Esophagus muscularis mucosa (tissue), 4 donors: ENCODE measurements at regions not wholly inside any gene's neighbourhood (a gene's known extent, or its start where the extent isn't known, plus 50 kb on each side); places are given as distances from the start of the nearest gene placed in this dataset.

Experiments used
- EP300 ChIP-seq: sonication (generic); formaldehyde crosslinking; IDR thresholded peaks from one replicate; pipeline ENCODE4 v1.6.1; 2017; ENCODE audit warnings: antibody characterized with exemption
- POLR2A ChIP-seq: fragments of 450-650 bp; IDR thresholded peaks from one replicate; pipeline ENCODE4 v1.6.1; 2017; ENCODE audit warnings: antibody characterized with exemption, moderate library complexity, mild to moderate bottlenecking, low read depth
- POLR2AphosphoS5 ChIP-seq, 2 donors: sonication (generic); formaldehyde crosslinking; IDR thresholded peaks; one replicate each; pipeline ENCODE4 v1.6.1; 2017; ENCODE audit warnings: antibody characterized with exemption in 2 of 2
- TF ChIP-seq, protein P1 (sequence below), 3 experiments: fragments of 200-600 bp in 2 of 3; fragments of 450-650 bp in 1 of 3; sonication (generic) in 2 of 3; IDR thresholded peaks; one replicate each; pipeline ENCODE4 v1.5.1; 2017 to 2019; ENCODE audit warnings: antibody characterized with exemption in 3 of 3, mild to moderate bottlenecking in 2 of 3, moderate library complexity in 1 of 3

DNA sequence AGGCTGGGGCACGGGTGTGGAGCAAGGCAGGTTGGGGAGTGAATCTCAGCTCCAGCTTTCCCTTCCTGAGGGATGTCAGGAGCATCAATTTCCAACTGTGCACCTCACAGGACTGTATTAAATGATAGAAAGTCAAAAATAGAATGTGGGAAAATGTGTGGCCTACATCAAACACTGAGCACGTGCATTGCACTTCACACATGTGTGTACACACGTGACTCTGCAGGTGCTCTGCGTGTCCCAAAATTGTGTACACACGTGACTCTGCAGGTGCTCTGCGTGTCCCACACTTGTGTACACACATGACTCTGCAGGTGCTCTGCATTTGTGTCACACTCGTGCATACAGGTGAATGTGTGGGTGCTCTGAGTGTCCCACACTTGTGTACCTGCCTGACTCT is 577.2 kb upstream of the SALL3 start:
- TF ChIP-seq, protein P1, sequence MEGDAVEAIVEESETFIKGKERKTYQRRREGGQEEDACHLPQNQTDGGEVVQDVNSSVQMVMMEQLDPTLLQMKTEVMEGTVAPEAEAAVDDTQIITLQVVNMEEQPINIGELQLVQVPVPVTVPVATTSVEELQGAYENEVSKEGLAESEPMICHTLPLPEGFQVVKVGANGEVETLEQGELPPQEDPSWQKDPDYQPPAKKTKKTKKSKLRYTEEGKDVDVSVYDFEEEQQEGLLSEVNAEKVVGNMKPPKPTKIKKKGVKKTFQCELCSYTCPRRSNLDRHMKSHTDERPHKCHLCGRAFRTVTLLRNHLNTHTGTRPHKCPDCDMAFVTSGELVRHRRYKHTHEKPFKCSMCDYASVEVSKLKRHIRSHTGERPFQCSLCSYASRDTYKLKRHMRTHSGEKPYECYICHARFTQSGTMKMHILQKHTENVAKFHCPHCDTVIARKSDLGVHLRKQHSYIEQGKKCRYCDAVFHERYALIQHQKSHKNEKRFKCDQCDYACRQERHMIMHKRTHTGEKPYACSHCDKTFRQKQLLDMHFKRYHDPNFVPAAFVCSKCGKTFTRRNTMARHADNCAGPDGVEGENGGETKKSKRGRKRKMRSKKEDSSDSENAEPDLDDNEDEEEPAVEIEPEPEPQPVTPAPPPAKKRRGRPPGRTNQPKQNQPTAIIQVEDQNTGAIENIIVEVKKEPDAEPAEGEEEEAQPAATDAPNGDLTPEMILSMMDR (IDR thresholded peaks at IDR 0.05) = no peak
- no peak for TF ChIP-seq POLR2AphosphoS5 (IDR thresholded peaks at IDR 0.05)
- TF ChIP-seq POLR2A = no peak
- no peak for TF ChIP-seq EP300
